Frontal cortex (tissue), 3 donors: ENCODE measurements at regions not wholly inside any gene's neighbourhood (a gene's known extent, or its start where the extent isn't known, plus 50 kb on each side); places are given as distances from the start of the nearest gene placed in this dataset.

Source experiments
- DNase-seq, 2 donors: peaks; one replicate each; pipeline ENCODE4 v3.0.0; 2012; ENCODE audit warnings: low spot score in 2 of 2
- FAIRE-seq: peaks from 2 replicates; lab custom pipeline; 2012; peaks lifted over from hg19 to GRCh38; lab: Jason Lieb, UNC
- donor health status: control.
- donor health status: control.
- donor health status: control.

DNA sequence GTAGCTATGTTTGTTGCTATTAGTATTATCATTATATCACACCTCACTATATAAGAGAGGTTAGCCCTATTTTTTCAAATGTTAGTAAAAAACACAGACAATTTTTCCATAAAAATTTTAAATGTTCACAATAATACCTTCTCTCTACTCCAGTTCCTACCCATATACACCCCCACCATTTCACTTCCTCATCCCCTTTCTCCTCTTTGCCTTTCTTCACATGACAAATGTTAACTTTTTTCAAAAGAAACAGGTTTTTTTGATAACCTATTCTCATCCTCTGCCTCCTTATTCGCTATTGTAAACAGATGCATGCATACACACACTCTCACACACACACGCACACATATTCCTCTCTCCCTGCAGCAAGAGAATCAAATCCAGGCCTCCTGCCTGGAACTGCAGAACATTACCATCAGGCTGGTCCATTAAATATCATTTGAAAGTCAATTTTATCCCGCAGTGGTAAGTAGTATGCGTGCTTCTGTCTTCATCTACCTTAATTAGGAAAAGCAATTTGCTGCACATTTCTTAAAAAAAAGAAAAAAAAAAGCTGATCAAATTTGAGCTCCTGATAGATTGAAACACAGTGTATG lies 55.5 kb downstream of the MID1IP1 start:
- FAIRE-seq = no peak
- no peak for DNase-seq

- DNase-seq (no peak), FAIRE-seq (no peak)
Measured at GRCh38 chrX:38857736-38858523, 56.7 kb downstream of the MID1IP1 start.

DNA sequence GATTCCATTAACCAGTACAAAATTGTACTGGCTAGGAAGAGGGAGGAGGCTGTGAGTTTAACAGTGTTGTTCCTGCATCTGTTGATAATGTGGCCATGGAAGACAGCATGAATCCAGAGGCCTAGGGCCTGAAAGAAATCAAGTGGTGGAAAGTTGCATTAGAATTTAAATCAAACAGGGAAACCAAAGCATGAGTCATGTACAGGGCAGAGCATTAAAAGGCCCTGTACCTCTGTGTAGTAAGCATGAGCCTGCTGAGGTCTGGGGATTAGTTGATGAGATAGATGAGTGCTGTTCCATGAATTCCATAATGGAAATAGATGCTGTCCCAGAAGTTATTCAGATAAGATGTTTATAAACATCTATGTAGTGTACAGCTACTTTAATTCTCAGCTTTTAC lies 58.3 kb downstream of the MID1IP1 start:
- no peak for FAIRE-seq
- no peak for DNase-seq

- no peak for DNase-seq
- no peak for FAIRE-seq
Measured at GRCh38 chrX:38860106-38861013, 59.1 kb downstream of the MID1IP1 start.

DNA sequence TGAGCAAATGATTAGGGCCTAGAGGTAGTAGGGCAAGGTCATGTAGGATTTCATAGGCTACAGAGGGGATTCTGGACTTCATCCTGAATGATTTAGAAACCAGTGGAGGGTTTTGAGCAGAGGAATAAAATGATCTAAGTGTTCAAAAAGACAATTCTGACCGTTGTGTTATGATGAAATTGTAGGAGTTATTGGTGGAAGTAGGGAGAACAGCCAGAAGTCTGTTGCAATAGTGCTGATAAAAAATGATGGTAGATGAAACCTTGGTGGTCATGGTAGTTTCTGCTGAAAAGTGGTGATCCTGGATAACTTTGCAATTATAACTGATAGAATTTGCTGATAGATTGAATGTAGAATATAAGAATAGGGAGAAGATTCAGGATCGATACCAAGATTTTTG lies 60.2 kb downstream of the MID1IP1 start:
- no peak for FAIRE-seq
- no peak for DNase-seq

- DNase-seq (no peak), FAIRE-seq (no peak)
Measured at GRCh38 chrX:38862100-38862499, 60.8 kb downstream of the MID1IP1 start.

DNA sequence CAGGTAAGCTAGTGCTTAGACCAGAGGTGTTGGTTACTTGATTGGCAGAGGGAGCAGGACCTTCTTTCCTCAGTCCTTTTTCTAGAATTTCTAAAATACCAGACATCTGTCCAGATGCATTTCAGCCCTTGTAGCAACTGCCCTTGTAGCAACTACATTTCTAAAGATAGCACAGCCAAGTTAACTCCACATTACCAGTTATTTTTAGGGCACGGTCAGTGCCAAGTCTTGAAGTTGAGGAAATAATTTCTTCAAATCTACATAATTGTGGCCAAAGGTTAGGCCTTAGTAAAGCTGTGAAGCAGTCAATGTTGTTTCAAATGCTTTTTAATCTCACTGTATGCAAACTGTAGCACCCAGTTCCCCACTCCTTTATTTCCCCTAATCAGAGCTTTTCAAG lies 62.9 kb downstream of the MID1IP1 start:
- no peak for FAIRE-seq
- no peak for DNase-seq

- DNase-seq = no peak
- FAIRE-seq = no peak
Measured at GRCh38 chrX:38868321-38868720, 67.1 kb downstream of the MID1IP1 start.

DNA sequence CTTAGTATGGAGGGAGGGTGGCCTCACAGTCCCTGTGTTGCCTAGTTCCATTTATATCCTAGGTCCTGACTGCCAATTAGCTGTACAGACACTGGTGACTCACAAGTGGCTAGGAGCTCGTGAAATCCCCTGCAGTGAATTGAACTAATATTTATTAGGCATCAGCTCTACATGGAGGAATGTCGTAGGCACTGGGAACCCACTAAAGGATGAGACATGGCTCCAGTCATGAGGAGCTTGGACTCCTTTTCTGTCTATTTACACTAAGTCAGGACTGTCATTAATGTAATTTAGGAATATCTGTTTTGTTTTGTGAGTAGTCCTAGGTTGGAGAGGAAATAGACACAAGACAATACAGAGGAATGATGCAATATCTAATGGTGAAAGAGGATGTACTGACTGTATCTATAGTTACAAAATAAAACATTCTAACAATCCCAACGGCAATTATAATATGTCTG lies 67.7 kb downstream of the MID1IP1 start:
- FAIRE-seq (no peak), DNase-seq (no peak)

DNA sequence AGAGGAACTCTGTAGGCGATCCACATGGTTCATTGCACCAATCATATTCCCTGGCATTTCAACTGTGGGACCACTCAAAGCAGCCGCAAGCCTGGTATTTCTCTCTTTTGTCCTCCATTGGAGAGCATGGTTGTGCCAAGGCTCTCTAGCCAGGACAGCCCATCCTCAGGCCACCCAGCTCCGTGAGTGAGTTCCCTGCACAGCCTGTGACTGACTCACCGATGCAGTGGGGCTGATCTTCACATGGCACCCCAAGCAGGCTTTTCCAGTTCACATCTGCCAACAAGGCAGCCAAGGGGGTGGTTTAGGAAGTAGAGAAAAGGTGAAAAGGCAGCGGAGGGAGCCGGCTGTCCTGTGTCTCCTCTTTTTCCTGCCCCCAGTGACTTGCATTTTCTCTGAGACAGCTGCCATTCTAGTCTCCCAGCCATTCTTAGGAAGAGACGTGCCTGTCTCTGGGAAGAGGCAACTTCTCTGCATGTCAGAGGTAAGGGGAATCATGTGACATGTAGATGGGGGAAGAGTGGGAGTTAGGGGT lies 69.2 kb downstream of the MID1IP1 start:
- DNase-seq (no peak), FAIRE-seq (no peak)

GRCh38 chrX:38871129-38872029 lies 70.1 kb downstream of the MID1IP1 start:
- FAIRE-seq (no peak), DNase-seq (no peak)

DNA sequence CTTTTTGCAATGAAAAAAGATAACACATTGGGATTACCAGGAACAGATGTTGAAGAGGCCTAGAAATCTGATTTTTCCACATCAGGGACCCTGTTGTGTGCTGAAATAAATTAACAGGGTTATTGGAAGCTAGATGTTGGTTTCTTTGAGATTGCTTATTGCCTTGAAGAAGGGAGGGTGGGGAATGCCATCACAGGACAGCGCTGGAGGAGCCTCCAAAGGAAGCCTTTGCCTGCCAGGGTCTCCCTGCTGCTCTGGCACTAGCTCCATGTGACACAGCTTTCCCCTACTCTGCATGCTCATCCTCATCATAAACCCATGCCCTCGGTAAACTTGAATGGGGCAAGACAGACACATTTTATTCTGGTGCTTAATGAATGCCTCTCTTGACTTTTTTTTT lies 76.1 kb downstream of the MID1IP1 start:
- FAIRE-seq = no peak
- no peak for DNase-seq

DNA sequence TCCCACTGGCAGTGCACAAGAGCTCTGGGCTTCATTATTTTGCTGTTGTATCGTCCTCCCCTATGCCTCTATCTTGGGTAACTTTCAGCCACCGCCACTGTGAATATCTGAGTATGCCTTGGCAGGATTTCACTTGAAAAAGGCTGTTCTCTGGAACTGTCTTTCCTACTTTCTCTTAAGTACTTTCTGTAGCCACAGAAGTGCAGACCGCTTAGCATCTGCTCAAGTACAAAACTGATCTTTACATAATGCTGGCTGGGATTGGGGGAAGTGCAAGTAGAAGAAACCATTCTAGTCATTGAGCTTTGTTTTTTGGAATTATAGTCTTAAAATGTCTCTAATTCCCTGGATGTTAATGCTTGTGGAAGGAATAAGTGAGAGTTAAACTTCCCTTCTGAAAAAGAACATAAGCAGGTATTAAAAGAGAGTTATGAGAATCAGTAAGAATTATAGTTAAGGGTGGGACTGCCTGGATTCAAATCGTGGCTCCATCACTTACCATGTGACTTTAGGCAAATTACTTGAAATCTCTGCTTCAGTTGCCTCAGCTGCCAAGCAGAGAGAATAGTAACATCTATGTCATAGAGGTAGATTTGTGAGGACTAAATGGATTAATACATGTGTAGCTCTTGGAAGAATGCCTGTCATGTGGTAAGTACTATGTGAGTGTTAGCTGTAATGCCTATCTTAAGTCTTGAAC lies 77.5 kb downstream of the MID1IP1 start:
- FAIRE-seq (no peak), DNase-seq (no peak)

- FAIRE-seq (no peak), DNase-seq (no peak)
Measured at GRCh38 chrX:38879631-38880220, 78.5 kb downstream of the MID1IP1 start.

DNA sequence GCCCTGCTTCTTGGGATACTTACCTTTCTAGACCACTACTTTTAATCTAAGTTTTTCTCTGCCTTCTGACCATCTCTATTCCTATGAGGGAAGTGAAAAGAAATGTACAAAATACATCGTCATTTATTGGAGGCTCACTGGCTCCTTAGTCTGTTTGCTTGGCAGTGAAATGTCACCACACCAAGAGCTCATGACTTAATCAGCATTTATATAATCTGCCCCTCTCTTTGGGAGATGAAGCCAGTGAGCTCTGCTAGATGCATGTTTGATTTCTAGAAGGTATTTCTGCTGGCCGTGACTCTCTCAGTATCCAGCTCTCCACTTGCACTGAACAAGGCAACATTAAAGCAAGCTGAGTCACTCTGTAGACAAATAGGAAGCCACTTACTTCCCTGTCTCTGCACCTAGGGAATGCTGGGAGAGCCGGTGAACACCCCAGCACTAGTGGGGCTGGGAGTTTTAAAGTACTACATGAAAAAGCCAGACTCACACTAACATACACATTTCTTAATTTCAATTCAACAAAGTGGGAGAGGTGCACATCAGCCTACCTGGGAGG lies 79.1 kb downstream of the MID1IP1 start:
- FAIRE-seq (no peak), DNase-seq (no peak)

DNA sequence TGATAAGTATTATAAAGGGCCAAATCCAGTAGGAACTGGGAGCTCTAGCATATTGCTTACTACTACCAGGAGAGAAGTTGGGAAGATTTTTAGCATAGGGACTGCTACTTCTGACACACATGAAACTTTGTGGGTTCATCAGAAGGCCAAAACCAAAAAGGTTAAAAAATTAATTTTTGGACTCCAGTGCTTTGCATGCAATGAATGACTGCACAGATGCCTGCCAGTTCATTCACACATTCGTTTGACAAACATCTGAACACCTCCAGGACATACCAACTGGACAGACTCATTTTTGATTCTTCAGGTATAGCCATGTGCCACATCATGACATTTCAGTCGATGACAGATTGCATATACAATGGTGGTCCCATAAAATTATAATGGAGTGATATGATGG lies 79.8 kb downstream of the MID1IP1 start:
- no peak for FAIRE-seq
- no peak for DNase-seq

GRCh38 chrX:38881727-38882126 lies 80.5 kb downstream of the MID1IP1 start:
- DNase-seq (no peak), FAIRE-seq (no peak)
